GM12878 (cell line): ENCODE measurements at regions not wholly inside any gene's neighbourhood (a gene's known extent, or its start where the extent isn't known, plus 50 kb on each side); places are given as distances from the start of the nearest gene placed in this dataset.

Experiments used
- ATAC-seq: fragments of 200-7000 bp; cut with Tn5 transposase; 3 replicates; pipeline ENCODE4 v1.9.1; 2020; ENCODE audit warnings: mild to moderate bottlenecking, moderate library complexity
- BruUV-seq: library from RNA; stranded (reverse); fragments of 400-500 nt; replicated peaks from 2 replicates; lab custom pipeline; 2021; lab: Mats Ljungman, UMichigan
- CTCF ChIA-PET: fragments of 300-600 bp; sonication (Branson Sonifier 250); formaldehyde crosslinking; extraction: SDS; loops from one replicate; lab custom pipeline; 2021; ENCODE audit warnings: inconsistent platforms; lab: Yijun Ruan, JAX
- POLR2A ChIA-PET: fragments of 350-600 bp; formaldehyde crosslinking; extraction: SDS; loops from one replicate; lab custom pipeline; 2021; ENCODE audit warnings: inconsistent platforms; lab: Charles Lee
- RAD21 ChIA-PET: fragments of 300-600 bp; sonication (Branson Sonifier 250); formaldehyde crosslinking; loops from one replicate; lab custom pipeline; 2023; ENCODE audit warnings: antibody characterized with exemption; ENCODE audit not compliant: unreplicated experiment; lab: Charles Lee
- SMC1A ChIA-PET: fragments of 300-600 bp; sonication (Branson Sonifier 250); formaldehyde crosslinking; loops from one replicate; lab custom pipeline; 2023; ENCODE audit not compliant: unreplicated experiment, uncharacterized antibody; lab: Charles Lee
- DNase-seq: peaks from one replicate; pipeline ENCODE4 v3.0.0-alpha.2; 2011; ENCODE audit warnings: low read depth, low spot score
- FAIRE-seq: peaks from 3 replicates; lab custom pipeline; 2011; peaks lifted over from hg19 to GRCh38; lab: Jason Lieb, UNC
- H2AFZ ChIP-seq: 2 replicates; pipeline ENCODE4 v1.6.0; 2011; ENCODE audit warnings: low read depth, low read length, control low read depth; ENCODE audit not compliant: control insufficient read depth
- H3K27ac ChIP-seq: 2 replicates; pipeline ENCODE4 v1.5.1; 2011; ENCODE audit warnings: control low read depth; ENCODE audit not compliant: control insufficient read depth, insufficient read depth
- H3K27me3 ChIP-seq, 2 experiments: replicated peaks in 1 of 2; 2 replicates each; pipeline versions ENCODE4 v1.6.0 to v1.6.1; 2011; ENCODE audit warnings: low read length in 1 of 2; ENCODE audit not compliant: control insufficient read depth in 2 of 2, insufficient read depth in 2 of 2
- H3K36me3 ChIP-seq, 2 experiments: 2 replicates each; pipeline ENCODE4 v1.5.1; 2011; ENCODE audit warnings: low read length in 1 of 2; ENCODE audit not compliant: control insufficient read depth in 2 of 2, insufficient read depth in 2 of 2
- H3K4me1 ChIP-seq: 2 replicates; pipeline ENCODE4 v1.6.1; 2011; ENCODE audit warnings: mild to moderate bottlenecking, low read length, moderate library complexity, mixed read lengths; ENCODE audit not compliant: control insufficient read depth, insufficient read depth
- H3K4me2 ChIP-seq: 2 replicates; pipeline ENCODE4 v1.6.0; 2011; ENCODE audit warnings: control low read depth; ENCODE audit not compliant: control insufficient read depth, insufficient read depth
- H3K4me3 ChIP-seq: fragments of 200-600 bp; sonication (generic); 2 replicates; pipeline ENCODE4 v1.5.1; 2016
- H3K79me2 ChIP-seq: 2 replicates; pipeline ENCODE4 v1.6.0; 2011; ENCODE audit warnings: low read length; ENCODE audit not compliant: control insufficient read depth, insufficient read depth
- H3K9ac ChIP-seq: 2 replicates; pipeline ENCODE4 v1.8.0; 2011; ENCODE audit warnings: low read length, control low read depth, mixed read lengths; ENCODE audit not compliant: control insufficient read depth, insufficient read depth
- H3K9me3 ChIP-seq: replicated peaks from 3 replicates; pipeline ENCODE4 v1.5.1; 2011; ENCODE audit warnings: mild to moderate bottlenecking, low read length; ENCODE audit not compliant: control insufficient read depth, insufficient read depth
- H4K20me1 ChIP-seq: 2 replicates; pipeline ENCODE4 v1.6.0; 2011; ENCODE audit not compliant: control insufficient read depth, insufficient read depth
- IKZF1 ChIP-seq: fragments of 450-650 bp; conservative IDR thresholded peaks from 2 replicates; pipeline ENCODE4 v1.6.1; 2017; ENCODE audit warnings: antibody characterized with exemption, mild to moderate bottlenecking
- PML ChIP-seq: IDR thresholded peaks from 2 replicates; pipeline ENCODE4 v1.6.1; 2012; ENCODE audit warnings: low read length, inconsistent platforms
- RUNX3 ChIP-seq: IDR thresholded peaks from 2 replicates; pipeline ENCODE4 v1.6.1; 2012; ENCODE audit warnings: low read length, inconsistent platforms
- WGBS: methylation state at CpG from one replicate; pipeline ENCODE4 v1.1.6; 2016; ENCODE audit warnings: low lambda C conversion rate; ENCODE audit not compliant: insufficient replicate concordance, insufficient coverage; ENCODE audit errors: missing lambda C conversion rate; 5-methylcytosine and 5-hydroxymethylcytosine counted together
- in situ Hi-C: fragments of 300-500 bp; cut with MboI; formaldehyde crosslinking; loops from 9 replicates; pipeline ENCODE4 v1.14.3; 2018; ENCODE audit warnings: mixed read lengths
- intact Hi-C: fragments of 100-400 bp; cut with micrococcal nuclease; formaldehyde crosslinking; loops from one replicate; pipeline ENCODE4 v1.14.2; 2022; ENCODE audit not compliant: unreplicated experiment
- TF ChIP-seq, protein P1 (sequence below): IDR thresholded peaks from 2 replicates; pipeline ENCODE4 v1.6.1; 2012; ENCODE audit warnings: low read depth, low read length, improper control_type of control experiment
- TF ChIP-seq, protein P2 (sequence below): IDR thresholded peaks from 2 replicates; pipeline ENCODE4 v1.6.1; 2011; ENCODE audit warnings: borderline replicate concordance, low read depth, mild to moderate bottlenecking, moderate library complexity, mixed read lengths, low read length; ENCODE audit not compliant: insufficient read depth; ENCODE audit errors: extremely low read length

DNA sequence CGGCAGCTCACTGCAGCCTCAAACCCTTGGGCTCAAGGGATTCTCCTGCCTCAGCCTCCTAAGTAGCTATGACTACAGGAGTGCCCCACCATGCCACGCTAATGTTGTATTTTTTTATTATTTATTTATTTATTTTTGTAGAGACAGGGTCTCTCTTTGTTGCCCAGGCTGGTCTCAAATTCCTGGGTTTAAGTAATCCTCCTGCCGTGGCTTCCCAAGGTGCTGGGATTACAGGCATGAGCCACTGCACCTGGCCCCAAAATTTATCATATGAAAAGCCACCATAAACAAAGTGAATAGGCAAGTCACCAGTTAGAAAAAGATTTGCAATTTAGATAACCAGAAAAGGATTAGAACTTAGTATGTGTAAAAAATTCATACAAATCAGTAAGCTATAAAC, 138.6 kb upstream of the NCK2 start:
- ChIA-PET CTCF (no interaction called here), SMC1A (no interaction called here), POLR2A (no interaction called here), RAD21 (no interaction called here)
- H3K79me2 ChIP-seq = no peaks in the 10 kb centered on the region
- H3K36me3 ChIP-seq = no peaks in the 10 kb centered on the region
- WGBS = 11% methylated on average over 3 of the region's 3 CpGs
- DNase-seq (no peak), FAIRE-seq (no peak), ATAC-seq (no peak)
- H4K20me1 ChIP-seq = no peaks in the 10 kb centered on the region
- intact Hi-C loops (no loop called here), in situ Hi-C loops (no loop called here)
- no peaks in the 10 kb centered on the region; a peak in 1 of 4 replicates for H3K27me3 ChIP-seq
- no peak overlapping the region for H3K4me3 ChIP-seq
- H3K9ac ChIP-seq = no peak overlapping the region
- no TSS peak for BruUV-seq
- TF ChIP-seq, protein P1, sequence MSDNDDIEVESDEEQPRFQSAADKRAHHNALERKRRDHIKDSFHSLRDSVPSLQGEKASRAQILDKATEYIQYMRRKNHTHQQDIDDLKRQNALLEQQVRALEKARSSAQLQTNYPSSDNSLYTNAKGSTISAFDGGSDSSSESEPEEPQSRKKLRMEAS = no peak
- no peak overlapping the region for H3K4me2 ChIP-seq
- H3K9me3 ChIP-seq = no peaks in the 10 kb centered on the region
- no peaks in the 10 kb centered on the region for H3K4me1 ChIP-seq
- no peak overlapping the region for H3K27ac ChIP-seq
- H2AFZ ChIP-seq = no peak overlapping the region

DNA sequence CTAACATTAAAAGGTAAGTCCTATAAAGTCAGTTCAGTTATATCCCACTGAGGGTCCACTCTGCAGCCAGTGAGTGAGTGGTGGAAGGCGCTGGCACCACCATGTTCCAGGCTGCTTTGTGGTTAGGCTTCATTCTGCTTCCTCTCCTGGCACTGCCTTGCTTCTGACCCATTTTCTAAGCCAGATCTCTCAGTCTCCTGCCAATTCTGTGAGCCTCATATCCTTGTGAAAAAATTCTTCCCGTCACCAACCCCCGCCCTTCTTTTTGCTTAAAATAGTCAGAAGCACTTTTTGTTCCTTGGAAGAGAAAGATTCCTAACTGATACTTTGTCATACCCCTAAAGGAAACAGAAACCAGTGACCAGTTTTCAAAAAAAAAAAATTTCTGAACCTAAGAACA, 139.8 kb upstream of the NCK2 start:
- Histone ChIP-seq H3K4me3 (no peak overlapping the region), H3K9ac (no peak overlapping the region), H3K27ac (no peak overlapping the region), H2AFZ (no peak overlapping the region), H3K4me1 (no peaks in the 10 kb centered on the region), H4K20me1 (no peaks in the 10 kb centered on the region), H3K79me2 (no peaks in the 10 kb centered on the region), H3K27me3 (no peaks in the 10 kb centered on the region; a peak in 1 of 4 replicates), H3K9me3 (no peaks in the 10 kb centered on the region), H3K4me2 (no peak overlapping the region), H3K36me3 (no peaks in the 10 kb centered on the region)
- in situ Hi-C loops (no loop called here), intact Hi-C loops (no loop called here)
- ChIA-PET CTCF (interaction anchor here (0.7 kb wide), 1 partner anchor 163 kb away, joined by 3 read pairs; no protein-coding TSS in a partner anchor), POLR2A (no interaction called here), SMC1A (no interaction called here), RAD21 (no interaction called here)
- no TSS peak for BruUV-seq
- no peak for ATAC-seq
- TF ChIP-seq PML (no peak), IKZF1 (no peak), RUNX3 (no peak)
- TF ChIP-seq, protein P2, sequence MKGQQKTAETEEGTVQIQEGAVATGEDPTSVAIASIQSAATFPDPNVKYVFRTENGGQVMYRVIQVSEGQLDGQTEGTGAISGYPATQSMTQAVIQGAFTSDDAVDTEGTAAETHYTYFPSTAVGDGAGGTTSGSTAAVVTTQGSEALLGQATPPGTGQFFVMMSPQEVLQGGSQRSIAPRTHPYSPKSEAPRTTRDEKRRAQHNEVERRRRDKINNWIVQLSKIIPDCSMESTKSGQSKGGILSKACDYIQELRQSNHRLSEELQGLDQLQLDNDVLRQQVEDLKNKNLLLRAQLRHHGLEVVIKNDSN = no peak
- WGBS = 21% methylated on average over 3 of the region's 3 CpGs
- FAIRE-seq = no peak
- DNase-seq = no peak
